Cardiac fibroblast (primary cell): ENCODE measurements at regions not wholly inside any gene's neighbourhood (a gene's known extent, or its start where the extent isn't known, plus 50 kb on each side); places are given as distances from the start of the nearest gene placed in this dataset.

ENCODE experiments used
- DNase-seq, 2 donors: peaks; one replicate each; pipeline versions ENCODE4 v3.0.0 to v3.0.0-alpha.2; 2010; ENCODE audit warnings: low read depth in 2 of 2
- H3K4me3 ChIP-seq, 2 donors: replicated peaks in 1 of 2; 1 replicate in 1 of 2; 2 replicates in 1 of 2; pipeline ENCODE4 v1.5.1; 2011; ENCODE audit warnings: low read depth in 2 of 2, low read length in 2 of 2, mild to moderate bottlenecking in 2 of 2, moderate library complexity in 1 of 2
- TF ChIP-seq, protein P1 (sequence below): IDR thresholded peaks from one replicate; pipeline ENCODE4 v1.5.1; 2011; ENCODE audit warnings: low read depth, mild to moderate bottlenecking, low read length, inconsistent platforms

DNA sequence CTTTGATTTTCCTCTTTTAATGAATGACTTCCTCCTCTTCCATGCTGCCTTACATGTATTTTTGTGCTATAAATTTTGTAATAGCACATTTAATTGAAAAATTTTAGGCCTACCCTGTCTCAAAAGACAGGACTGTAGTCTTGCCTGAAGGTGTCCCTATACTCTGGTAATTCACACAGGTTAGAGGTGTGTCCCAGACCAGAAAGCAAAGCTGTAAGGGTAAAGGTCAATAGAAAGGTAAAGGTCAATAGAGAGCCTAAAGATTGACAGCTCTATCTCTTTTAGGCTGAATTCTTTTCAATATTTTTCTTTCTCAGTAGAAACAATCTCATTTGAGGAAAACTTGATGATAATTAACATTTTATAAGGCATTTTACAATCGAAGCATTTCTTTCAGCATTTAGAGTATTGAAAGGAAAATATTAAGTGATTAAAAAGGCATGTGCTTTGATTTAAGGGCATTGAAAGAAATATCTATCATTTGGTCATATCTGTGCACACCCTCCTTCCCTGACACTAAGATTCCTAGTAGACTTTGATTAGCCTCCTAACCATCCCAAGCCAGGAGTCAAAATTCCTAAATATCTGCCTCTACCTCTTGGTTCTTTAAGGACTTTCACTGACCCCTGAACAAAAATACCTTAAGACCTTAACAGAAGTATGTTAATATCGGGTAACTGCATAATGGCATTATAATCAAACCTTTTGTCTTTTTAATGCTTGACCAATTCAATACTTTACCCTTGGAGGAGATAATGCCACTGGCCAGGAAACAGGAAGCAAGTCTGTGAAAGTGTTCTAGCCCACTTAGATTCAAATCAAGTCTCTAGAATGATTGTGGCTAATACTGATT is 161.8 kb upstream of the DTNA start:
- TF ChIP-seq, protein P1, sequence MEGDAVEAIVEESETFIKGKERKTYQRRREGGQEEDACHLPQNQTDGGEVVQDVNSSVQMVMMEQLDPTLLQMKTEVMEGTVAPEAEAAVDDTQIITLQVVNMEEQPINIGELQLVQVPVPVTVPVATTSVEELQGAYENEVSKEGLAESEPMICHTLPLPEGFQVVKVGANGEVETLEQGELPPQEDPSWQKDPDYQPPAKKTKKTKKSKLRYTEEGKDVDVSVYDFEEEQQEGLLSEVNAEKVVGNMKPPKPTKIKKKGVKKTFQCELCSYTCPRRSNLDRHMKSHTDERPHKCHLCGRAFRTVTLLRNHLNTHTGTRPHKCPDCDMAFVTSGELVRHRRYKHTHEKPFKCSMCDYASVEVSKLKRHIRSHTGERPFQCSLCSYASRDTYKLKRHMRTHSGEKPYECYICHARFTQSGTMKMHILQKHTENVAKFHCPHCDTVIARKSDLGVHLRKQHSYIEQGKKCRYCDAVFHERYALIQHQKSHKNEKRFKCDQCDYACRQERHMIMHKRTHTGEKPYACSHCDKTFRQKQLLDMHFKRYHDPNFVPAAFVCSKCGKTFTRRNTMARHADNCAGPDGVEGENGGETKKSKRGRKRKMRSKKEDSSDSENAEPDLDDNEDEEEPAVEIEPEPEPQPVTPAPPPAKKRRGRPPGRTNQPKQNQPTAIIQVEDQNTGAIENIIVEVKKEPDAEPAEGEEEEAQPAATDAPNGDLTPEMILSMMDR: no peak

DNA sequence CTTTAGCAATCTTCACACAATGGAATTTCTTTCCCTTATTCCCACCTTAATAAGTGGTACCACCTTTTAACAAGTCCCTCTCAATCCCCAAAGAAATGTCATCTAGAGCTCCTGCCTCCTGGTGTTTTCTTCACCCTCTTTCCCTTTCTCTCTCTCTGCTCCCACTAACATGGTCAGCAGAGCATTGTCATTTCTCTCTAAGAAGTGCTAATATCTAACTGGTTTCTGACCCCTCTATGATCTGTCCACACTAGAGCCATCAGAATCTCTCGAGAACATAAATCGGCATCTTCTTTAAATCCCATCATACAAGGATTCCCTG is 161.2 kb upstream of the DTNA start:
- DNase-seq: no peak
- TF ChIP-seq, protein P1: no peak
- no peak overlapping the region for H3K4me3 ChIP-seq

More for the DNA sequence above, 161.8 kb upstream of the DTNA start:
- no peak overlapping the region for H3K4me3 ChIP-seq
- no peak for DNase-seq

DNA sequence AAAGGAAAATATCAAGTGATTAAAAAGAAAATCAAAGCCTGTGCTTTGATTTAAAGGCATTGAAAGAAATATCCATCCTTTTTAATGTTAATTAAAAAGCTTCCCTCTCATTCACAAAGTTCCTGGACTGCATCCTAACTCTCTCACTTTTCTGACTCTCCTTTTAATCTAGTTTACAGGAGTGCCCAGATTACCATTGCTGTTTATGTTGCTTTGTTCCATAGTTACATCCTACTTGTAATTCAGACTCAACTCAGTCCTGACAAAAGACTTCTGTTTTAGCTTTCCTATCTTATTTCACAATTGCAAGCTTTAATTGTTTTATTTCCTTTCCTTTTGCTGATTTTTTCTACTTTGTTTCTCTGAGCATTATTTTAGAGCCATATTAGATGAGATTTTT is 160.7 kb upstream of the DTNA start:
- no peak for DNase-seq
- no peak overlapping the region for H3K4me3 ChIP-seq
- TF ChIP-seq, protein P1: no peak

DNA sequence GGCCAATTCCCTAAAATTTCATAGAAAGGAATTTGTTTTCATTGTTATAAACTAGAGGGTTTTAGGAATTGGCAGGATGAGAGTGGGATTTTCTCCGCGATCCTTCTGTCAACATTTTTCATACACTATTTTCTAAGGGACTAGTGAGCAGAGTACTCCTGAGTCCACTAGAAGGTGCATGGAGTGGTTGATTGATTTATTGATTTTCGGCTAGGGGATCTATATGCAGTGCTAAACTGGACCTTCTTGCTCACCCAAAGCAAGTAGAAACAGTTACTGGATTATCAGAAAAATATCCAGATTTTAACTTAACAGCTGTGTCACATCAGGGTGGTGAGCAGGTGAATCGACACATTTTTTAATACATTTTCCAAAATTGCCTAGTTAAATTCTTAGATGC is 159.9 kb upstream of the DTNA start:
- no peak overlapping the region for H3K4me3 ChIP-seq
- TF ChIP-seq, protein P1: no peak
- no peak for DNase-seq

DNA sequence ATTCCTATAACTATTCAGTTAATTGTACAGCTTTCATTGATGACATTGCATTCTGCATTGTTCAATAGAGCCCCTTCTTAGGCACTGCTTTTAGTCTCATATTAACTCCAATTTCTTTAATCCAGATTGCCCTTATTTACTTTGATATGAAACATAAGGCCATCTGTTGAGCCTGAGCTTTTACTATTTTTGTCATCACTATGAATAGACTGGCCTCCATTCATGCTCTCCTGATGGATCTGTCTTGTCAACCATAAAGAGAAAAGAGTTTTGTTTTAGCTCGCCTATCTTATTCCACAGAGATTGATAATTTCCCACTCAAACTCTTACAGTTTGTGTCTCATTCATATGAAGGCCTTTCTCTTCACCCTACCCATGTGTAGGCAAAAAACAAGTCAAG is 159.2 kb upstream of the DTNA start:
- no peak overlapping the region for H3K4me3 ChIP-seq
- TF ChIP-seq, protein P1: no peak
- DNase-seq: no peak

DNA sequence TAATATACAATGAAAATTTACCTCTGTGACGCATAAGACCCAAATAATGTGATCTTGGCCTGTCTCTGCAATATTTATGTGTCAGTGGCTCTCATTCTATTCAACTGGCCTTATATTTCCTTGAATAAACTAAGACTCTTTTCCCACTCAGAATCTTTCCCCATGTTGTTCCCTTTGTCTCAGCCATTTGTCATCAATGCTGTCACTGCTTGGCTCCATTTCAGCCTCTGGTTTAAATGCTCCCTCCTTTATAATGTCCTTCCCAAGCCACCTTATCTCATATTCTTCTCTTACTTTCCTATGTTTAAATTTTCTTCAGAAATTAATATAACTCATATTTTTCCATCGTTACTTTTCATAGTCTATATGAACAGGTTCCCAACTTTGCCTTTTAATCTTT is 158.3 kb upstream of the DTNA start:
- TF ChIP-seq, protein P1: no peak

More for the DNA sequence above, 158.3 kb upstream of the DTNA start:
- no peak overlapping the region for H3K4me3 ChIP-seq
- DNase-seq: no peak
